ENCODE measurements at regions not wholly inside any gene's neighbourhood (a gene's known extent, or its start where the extent isn't known, plus 50 kb on each side); places are given as distances from the start of the nearest gene placed in this dataset.

DNA sequence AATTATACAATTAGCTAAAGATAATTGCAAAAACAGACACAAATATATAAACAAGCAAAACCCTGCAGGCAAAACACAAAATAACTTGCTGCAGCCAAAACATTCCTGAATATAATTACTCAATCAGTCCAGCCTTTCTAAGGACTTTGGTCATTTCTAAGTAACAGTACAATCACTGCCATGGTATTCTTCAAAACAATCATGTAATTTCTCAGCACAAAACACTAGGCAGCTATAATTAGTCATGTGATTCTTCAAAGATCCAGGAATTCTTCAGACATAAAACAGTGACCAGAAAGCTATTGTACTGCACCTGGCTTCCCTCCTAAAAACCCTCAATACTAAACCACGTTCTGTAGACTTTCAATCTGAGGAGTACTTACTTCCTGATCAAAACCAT is 881.1 kb downstream of the EPHA7 start:
- Histone ChIP-seq H3K9me2 (ENCODE audit: insufficient read depth, low read length) (no peaks in the 10 kb centered on the region), H3K36me3 (ENCODE audit: insufficient read depth, low read length) (no peaks in the 10 kb centered on the region), H3K4me2 (ENCODE audit: low read length) (no peak overlapping the region), H3K4me3 (ENCODE audit: low read length) (no peak overlapping the region), H3K27me3 (ENCODE audit: insufficient read depth, low read depth, low read length) (no peaks in the 10 kb centered on the region), H4K20me1 (ENCODE audit: insufficient read depth) (no peaks in the 10 kb centered on the region), H3K9me3 (ENCODE audit: low read length) (no peaks in the 10 kb centered on the region), H3K27ac (ENCODE audit: low read length) (no peak overlapping the region), H2AFZ (ENCODE audit: low read depth, low read length) (no peak overlapping the region), H3F3A (ENCODE audit: insufficient read depth, low read length, poor library complexity, severe bottlenecking) (no peaks in the 10 kb centered on the region), H3K79me2 (replicated peaks; ENCODE audit: insufficient read depth, low read length) (no peaks in the 10 kb centered on the region), H3K9ac (ENCODE audit: low read length) (no peak overlapping the region)
- no peak for TF ChIP-seq SMC3 (conservative IDR thresholded peaks at IDR 0.05; ENCODE audit: poor library complexity)
- TF ChIP-seq, protein P1, sequence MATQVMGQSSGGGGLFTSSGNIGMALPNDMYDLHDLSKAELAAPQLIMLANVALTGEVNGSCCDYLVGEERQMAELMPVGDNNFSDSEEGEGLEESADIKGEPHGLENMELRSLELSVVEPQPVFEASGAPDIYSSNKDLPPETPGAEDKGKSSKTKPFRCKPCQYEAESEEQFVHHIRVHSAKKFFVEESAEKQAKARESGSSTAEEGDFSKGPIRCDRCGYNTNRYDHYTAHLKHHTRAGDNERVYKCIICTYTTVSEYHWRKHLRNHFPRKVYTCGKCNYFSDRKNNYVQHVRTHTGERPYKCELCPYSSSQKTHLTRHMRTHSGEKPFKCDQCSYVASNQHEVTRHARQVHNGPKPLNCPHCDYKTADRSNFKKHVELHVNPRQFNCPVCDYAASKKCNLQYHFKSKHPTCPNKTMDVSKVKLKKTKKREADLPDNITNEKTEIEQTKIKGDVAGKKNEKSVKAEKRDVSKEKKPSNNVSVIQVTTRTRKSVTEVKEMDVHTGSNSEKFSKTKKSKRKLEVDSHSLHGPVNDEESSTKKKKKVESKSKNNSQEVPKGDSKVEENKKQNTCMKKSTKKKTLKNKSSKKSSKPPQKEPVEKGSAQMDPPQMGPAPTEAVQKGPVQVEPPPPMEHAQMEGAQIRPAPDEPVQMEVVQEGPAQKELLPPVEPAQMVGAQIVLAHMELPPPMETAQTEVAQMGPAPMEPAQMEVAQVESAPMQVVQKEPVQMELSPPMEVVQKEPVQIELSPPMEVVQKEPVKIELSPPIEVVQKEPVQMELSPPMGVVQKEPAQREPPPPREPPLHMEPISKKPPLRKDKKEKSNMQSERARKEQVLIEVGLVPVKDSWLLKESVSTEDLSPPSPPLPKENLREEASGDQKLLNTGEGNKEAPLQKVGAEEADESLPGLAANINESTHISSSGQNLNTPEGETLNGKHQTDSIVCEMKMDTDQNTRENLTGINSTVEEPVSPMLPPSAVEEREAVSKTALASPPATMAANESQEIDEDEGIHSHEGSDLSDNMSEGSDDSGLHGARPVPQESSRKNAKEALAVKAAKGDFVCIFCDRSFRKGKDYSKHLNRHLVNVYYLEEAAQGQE (IDR thresholded peaks at IDR 0.05; ENCODE audit: borderline replicate concordance): no peak
- TF ChIP-seq RAD21 (conservative IDR thresholded peaks at IDR 0.05): no peak
- TF ChIP-seq EZH2 (IDR thresholded peaks at IDR 0.05; ENCODE audit: borderline replicate concordance, insufficient read depth, low read length, poor library complexity, severe bottlenecking): no peak
- no peak for TF ChIP-seq TAF1 (IDR thresholded peaks at IDR 0.05; ENCODE audit: low read depth)
- no peak for TF ChIP-seq POLR2AphosphoS5 (IDR thresholded peaks at IDR 0.05)
- no peak for TF ChIP-seq EP300 (conservative IDR thresholded peaks at IDR 0.05; ENCODE audit: poor library complexity, severe bottlenecking)
- TF ChIP-seq MXI1 (conservative IDR thresholded peaks at IDR 0.05; ENCODE audit: poor library complexity, severe bottlenecking): no peak
- TF ChIP-seq, protein P2, sequence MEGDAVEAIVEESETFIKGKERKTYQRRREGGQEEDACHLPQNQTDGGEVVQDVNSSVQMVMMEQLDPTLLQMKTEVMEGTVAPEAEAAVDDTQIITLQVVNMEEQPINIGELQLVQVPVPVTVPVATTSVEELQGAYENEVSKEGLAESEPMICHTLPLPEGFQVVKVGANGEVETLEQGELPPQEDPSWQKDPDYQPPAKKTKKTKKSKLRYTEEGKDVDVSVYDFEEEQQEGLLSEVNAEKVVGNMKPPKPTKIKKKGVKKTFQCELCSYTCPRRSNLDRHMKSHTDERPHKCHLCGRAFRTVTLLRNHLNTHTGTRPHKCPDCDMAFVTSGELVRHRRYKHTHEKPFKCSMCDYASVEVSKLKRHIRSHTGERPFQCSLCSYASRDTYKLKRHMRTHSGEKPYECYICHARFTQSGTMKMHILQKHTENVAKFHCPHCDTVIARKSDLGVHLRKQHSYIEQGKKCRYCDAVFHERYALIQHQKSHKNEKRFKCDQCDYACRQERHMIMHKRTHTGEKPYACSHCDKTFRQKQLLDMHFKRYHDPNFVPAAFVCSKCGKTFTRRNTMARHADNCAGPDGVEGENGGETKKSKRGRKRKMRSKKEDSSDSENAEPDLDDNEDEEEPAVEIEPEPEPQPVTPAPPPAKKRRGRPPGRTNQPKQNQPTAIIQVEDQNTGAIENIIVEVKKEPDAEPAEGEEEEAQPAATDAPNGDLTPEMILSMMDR (IDR thresholded peaks at IDR 0.05; ENCODE audit: poor library complexity, severe bottlenecking): no peak

DNA sequence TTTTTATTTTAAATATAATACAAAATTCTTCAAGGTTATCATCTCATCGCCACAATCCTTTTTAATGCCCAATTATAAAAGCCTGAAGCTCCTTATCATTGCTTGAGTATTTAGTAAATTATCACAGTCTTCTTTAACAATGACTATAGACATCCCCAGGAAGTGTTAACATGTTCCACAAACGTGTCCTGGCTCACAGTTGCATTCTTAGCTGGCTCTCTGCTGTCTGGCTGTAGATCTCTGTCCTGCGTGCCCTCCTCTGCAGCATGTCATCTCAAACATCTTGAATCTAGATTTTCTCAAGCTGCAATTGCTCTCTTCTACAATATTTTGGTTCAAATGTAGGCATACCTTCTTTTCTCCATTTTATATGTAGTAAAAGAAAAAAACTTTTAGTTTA is 885.2 kb downstream of the EPHA7 start:
- H3K4me2 ChIP-seq (ENCODE audit: low read length): no peak overlapping the region
- no peak overlapping the region for H3K9ac ChIP-seq (ENCODE audit: low read length)
- H3K27ac ChIP-seq (ENCODE audit: low read length): no peak overlapping the region
- H3K4me3 ChIP-seq (ENCODE audit: low read length): no peak overlapping the region
- H3K27me3 ChIP-seq (ENCODE audit: insufficient read depth, low read depth, low read length): no peaks in the 10 kb centered on the region
- H3K9me3 ChIP-seq (ENCODE audit: low read length): no peaks in the 10 kb centered on the region
- no peak overlapping the region for H2AFZ ChIP-seq (ENCODE audit: low read depth, low read length)
- TF ChIP-seq MXI1 (conservative IDR thresholded peaks at IDR 0.05; ENCODE audit: poor library complexity, severe bottlenecking): no peak
- no peak for TF ChIP-seq TAF1 (IDR thresholded peaks at IDR 0.05; ENCODE audit: low read depth)
- TF ChIP-seq, protein P2 (IDR thresholded peaks at IDR 0.05; ENCODE audit: poor library complexity, severe bottlenecking): no peak
- no peak for TF ChIP-seq POLR2AphosphoS5 (IDR thresholded peaks at IDR 0.05)
- no peak for TF ChIP-seq SMC3 (conservative IDR thresholded peaks at IDR 0.05; ENCODE audit: poor library complexity)
- TF ChIP-seq EP300 (conservative IDR thresholded peaks at IDR 0.05; ENCODE audit: poor library complexity, severe bottlenecking): no peak
- TF ChIP-seq, protein P1 (IDR thresholded peaks at IDR 0.05; ENCODE audit: borderline replicate concordance): no peak
- no peak for TF ChIP-seq RAD21 (conservative IDR thresholded peaks at IDR 0.05)
- TF ChIP-seq EZH2 (IDR thresholded peaks at IDR 0.05; ENCODE audit: borderline replicate concordance, insufficient read depth, low read length, poor library complexity, severe bottlenecking): no peak
- no peaks in the 10 kb centered on the region for H4K20me1 ChIP-seq (ENCODE audit: insufficient read depth)
- H3K36me3 ChIP-seq (ENCODE audit: insufficient read depth, low read length): no peaks in the 10 kb centered on the region
- no peaks in the 10 kb centered on the region for H3K79me2 ChIP-seq (replicated peaks; ENCODE audit: insufficient read depth, low read length)
- H3F3A ChIP-seq (ENCODE audit: insufficient read depth, low read length, poor library complexity, severe bottlenecking): no peaks in the 10 kb centered on the region
- no peaks in the 10 kb centered on the region for H3K9me2 ChIP-seq (ENCODE audit: insufficient read depth, low read length)
